H1 (cell line): ENCODE measurements at regions not wholly inside any gene's neighbourhood (a gene's known extent, or its start where the extent isn't known, plus 50 kb on each side); places are given as distances from the start of the nearest gene placed in this dataset.

ENCODE experiments used
- BCL11A ChIP-seq, 2 experiments: IDR thresholded peaks; one replicate each; pipeline ENCODE4 v1.6.1; 2011; ENCODE audit warnings: low read depth in 2 of 2, low read length in 2 of 2, mild to moderate bottlenecking in 2 of 2
- CHD7 ChIP-seq: fragments of 300-600 bp; sonication (generic); IDR thresholded peaks from 2 replicates; pipeline ENCODE4 v1.7.1; 2012; ENCODE audit warnings: low read length, moderate library complexity, mild to moderate bottlenecking, inconsistent platforms; ENCODE audit not compliant: insufficient replicate concordance

GRCh38 chr1:228876187-228876586, 140.9 kb downstream of the RHOU start (continued):
- TF ChIP-seq CHD7 (no peak), BCL11A (IDR thresholded peaks at IDR 0.05; ENCODE audit: low read depth in 2 of 2, low read length in 2 of 2) (no peak)
- TF ChIP-seq, all 59 proteins: peak for 0
